GM21447 (cell line): ENCODE measurements at regions not wholly inside any gene's neighbourhood (a gene's known extent, or its start where the extent isn't known, plus 50 kb on each side); places are given as distances from the start of the nearest gene placed in this dataset.
"Not testable (repeated sequence)": the region's sequence is repeated elsewhere in the genome, so short reads cannot be mapped to it uniquely, and the experiment has no call there.

Experiments
- ATAC-seq: cut with Tn5 transposase; IDR thresholded peaks from one replicate; pipeline ENCODE4 v1.9.1; 2021; ENCODE audit not compliant: unreplicated experiment

DNA sequence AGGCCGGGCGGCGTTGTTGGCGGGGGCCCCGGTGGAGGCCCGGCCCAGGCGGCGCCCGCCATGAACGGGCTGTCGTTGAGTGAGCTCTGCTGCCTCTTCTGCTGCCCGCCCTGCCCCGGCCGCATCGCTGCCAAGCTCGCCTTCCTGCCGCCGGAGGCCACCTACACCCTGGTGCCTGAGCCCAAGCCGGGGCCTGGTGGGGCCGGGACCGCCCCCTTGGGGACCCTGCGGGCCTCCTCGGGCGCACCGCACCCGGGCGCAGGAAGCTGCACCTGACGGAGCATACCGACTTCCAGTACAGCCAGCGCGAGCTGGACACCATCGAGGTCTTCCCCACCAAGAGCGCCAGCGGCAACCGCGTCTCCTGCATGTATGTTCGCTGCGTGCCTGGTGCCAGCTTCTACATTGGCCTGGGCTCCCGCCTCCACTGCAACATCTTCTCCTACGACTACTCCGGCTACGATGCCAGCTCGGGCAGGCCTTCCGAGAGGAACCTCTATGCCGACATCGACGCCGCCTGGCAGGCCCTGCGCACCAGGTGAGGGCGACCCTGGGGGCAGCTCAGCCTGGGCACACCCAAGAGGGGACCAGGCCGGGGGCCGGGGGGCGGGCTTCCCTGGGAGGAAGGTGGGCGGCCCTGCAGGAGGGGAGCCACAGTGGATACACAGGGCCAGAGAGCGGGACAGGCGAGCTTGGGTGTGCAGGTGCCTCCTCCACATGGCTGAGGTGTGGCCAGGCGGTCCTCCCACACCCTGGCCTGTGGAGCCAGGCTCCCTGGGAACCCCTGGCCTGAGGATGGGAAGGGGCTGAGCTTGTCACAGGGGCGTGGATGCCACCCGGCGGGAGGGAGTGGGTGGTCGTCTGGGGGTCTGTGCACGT, 201.6 kb downstream of the USP22 start:
- ATAC-seq: not testable (repeated sequence)

DNA sequence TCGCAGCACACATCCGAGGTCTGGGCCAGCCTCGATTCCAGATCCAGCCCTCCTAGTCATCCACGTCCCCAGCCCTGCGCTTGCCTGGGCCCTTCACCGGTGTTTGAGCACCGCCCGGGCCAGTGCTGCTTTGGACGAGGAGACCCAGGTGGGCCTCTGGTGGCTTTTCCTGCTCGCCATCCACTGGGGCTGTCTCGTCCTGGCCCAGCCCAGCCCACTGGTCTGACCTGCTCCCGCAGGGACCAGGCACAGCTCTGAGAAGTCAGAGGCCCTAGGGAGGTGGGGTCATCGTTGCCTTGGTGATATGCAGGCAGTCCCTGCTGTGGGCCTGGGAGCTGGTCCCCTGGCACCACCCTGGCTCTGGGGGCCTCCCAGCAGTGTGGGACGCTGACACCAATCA, 200.8 kb downstream of the USP22 start:
- ATAC-seq: not testable (repeated sequence)

DNA sequence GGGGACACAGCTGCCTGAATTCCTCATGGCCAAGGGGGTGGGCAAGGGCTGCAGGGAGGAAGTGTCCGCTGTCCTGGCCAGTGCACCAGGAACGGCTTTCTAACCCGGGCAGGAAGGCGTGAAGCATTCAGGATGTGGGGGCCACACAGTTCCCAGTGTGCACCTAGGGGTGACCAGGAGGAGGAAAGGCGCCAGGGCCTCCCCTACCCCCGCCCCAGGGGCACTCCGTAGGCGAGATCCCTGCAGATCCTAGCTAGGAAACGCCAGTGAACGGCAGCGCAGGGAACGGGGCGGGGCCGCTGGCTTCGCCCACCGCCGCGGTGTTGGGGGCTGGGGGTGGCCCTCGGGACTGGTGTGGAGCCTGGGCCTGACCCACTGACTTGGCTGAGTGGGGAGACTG, 199.6 kb downstream of the USP22 start:
- not testable (repeated sequence) for ATAC-seq

DNA sequence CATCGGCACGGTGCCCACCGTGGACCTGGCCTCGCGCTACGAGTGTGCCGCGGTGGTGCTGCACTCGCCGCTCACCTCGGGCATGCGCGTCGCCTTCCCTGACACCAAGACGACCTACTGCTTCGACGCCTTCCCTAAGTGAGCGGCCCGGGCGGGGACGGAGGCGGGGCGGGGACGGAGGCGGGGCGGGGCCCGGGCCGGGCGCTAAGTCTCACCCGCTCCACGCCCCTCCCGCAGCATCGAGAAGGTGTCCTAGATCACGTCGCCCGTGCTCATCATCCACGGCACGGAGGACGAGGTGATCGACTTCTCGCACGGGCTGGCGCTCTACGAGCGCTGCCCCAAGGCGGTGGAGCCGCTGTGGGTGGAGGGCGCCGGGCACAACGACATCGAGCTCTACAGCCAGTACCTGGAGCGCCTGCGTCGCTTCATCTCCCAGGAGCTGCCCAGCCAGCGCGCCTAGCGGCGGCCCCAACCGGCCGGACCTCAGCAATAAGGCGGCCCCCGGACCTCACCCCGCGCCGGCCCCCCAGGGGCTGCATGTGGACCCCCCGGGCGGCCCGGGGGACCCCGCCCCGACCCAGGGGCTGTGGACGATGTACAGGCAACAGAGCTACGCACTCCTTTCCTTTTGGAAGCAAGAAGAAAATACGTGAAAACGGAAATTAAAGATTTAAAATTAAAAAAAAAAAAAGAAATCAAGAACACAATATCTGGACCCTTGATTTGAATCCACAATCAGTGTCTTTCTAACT, 198.8 kb downstream of the USP22 start:
- ATAC-seq: not testable (repeated sequence)

DNA sequence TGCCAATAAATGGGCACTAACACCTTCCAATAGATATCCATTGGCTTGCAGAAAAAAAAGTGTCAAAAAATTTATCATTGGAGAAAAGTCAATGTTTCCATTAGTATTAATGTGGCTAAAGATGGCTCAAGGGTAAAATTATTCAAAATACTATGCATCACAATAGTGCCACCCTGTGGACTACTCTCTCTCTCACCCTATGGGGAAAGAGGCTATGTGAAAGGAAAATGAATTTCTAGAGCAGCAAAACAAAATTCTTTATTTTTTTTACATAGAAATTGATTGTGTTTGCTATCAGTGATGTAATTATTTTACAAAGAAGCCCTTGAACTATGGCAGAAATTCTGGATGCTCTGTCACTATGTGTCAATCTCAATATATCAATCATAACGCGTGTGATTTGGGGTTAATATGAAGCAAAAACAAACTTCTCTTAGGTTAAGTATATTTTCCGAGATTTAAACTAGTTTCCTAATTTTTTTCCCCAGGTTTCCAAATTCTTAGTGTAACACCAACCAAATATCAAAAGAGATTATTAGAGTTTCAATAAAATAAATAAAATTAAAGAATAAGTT, 193.9 kb downstream of the USP22 start:
- ATAC-seq: not testable (repeated sequence)

DNA sequence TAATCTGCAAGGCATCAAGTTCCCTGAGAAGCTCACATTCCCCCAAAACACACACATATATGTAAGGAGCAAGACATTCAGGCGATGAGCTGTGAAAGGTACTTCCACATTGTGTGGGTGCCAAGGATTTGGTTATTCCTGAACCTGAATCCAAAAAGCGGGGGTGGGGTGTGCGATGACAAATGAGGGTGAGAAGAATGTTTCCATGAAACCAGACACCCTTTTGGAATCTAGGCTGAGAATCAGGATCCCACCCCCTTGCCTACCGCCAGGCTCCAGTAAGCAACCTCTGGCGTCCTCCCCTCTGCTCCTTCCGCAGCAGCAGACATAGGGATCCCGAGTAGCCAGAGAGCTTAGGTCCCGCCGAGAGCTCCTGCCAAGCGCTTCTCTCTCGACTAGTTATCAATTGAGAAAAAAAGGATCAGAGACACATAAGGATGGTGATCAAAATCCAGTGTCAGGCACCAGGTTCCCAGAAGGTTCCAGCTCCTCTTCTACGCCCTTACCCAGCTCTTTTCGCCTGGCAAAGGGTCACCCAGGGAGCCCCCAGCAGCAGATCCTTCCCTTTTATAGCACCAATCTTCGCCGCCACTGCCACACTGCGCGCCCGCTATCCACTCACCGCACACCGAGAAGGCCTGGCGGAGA, 191.1 kb downstream of the USP22 start:
- ATAC-seq: not testable (repeated sequence)

DNA sequence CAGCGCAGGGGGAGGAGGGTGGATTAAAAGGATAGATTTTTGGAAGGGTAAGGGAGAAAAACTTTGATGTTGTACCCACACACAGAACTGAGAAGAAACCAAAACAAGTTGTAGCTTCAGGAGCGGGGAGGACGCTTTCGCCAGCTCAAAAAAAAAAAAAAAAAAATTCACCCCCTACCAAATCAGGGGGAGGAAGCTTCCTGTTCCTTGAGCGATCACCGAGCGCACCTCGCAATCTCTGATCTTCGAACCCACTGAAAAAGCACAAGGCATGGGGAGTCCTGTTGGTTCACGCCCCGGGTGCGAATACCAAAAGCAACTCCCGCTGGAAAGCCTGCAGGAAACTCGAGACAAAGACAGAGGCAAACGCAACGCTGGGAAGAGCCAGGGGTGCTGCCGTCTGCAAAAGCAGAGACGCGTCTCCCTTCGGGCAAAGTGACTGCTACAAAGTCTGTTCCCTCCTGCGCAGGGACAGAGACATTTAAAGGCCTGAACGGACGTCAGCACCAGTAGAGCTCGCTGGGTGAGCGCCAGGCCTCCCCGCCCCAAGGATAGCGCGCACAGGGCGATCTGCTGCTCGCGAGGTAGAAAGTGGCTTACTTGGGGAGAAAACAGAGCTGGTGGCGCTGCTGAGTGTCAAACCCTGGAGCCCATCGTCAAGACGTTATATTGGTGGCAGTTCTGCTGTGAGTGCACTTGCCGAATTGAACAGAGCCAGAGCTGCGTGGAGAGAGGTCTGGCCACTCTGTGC, 190.4 kb downstream of the USP22 start:
- no peak for ATAC-seq

DNA sequence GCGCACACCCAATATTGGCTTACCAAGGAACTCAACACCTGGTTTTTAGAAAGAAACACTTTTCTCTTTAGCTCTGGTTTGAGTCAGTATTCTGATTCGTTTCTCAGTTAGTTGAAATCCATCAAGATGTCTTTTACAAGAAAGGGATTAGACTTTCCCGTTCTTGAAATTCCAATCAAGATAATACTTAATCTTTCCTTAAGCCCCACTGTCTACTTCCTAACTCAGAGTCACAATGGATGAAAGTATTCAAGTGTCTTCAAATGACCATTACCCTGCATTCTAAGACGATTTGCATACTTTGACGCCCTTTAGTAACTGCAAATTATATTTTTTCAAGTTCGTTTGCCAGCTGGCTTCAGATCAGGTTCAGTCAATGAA, 189.8 kb downstream of the USP22 start:
- ATAC-seq: no peak

DNA sequence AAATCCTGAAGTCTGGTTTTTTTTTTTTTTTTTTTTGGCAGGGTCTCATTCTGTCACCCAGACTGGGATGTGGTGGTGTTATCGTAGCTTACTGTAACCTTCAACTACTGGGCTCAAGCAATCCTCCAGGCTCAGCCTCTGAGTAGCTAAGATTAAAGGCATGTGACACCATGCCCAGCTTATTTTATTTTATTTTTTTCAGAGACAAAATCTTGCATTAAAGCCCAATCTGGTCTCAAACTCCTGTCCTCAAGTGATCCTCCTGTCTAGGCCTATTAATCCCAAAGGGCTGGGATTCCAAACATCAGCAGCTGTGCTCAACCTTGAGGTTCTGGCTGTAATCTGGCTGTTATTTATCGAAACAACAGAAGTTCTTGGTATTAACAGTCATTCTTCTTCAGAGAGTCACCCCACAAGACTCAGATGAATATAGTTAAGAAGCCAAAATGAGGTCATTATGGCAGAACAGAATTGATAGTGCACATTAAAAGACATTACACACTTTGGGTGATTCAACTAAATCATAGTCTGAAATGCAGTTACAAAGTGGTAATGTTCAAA, 186.8 kb downstream of the USP22 start:
- ATAC-seq: not testable (repeated sequence)

DNA sequence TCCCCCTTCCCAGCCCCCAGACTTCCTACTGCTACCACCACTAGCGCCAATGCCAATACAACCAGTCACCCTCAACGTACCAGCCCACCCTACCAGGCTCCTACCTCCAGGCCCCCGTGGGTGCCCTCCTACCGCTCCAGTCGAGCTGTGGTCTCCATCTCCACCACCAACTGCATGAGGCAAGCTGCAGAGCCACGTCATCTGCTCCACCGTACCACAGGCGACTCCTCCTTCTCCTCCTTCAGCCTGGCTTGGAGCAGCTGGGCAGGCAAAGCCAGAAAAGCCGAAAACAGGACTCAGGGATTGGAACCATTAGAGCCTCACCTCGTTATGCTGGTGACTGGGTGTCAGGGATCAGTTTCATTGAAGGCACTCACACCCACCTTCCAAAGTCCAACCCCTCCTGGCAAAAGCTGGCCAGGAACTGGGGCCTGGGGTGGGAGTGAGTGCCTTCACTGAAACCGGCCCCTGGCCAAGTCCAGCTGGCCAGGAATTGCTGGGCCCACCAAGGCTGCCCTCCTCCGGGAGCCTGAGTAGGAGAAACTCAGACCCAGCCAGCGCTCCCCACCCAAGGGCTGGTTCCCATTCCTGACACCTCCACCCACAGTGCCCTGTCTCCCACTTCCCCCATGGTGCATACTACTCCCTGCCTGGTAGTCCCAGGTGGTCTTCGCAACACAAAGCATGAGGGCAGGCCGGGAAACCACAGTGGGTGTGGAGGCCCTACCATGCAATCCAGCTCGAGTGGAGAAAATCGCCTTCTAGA, 176.2 kb downstream of the USP22 start:
- ATAC-seq: not testable (repeated sequence)

DNA sequence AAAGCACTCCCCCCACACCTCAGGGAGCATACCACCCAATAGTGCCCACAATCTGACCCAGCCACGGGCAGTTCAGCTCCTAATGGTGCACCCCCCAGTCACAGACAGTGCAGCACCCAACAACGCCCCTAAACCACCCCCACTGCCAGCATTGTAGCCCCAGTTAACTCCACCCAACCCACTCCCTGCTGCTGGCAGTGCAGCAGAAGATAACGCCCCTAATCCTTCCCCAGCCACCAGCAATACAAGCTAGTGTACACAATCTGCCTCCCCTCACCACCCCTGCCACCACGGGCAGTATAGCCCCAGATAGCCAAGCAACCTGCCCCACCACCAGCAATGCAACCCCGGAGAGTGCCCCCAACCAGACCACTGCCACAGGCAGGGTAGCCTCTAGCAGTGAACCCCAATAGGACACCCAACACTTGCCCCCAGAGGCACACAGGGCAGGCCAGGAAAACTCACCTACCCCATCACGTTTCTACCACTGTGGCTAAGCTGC, 175.3 kb downstream of the USP22 start:
- ATAC-seq: not testable (repeated sequence)

DNA sequence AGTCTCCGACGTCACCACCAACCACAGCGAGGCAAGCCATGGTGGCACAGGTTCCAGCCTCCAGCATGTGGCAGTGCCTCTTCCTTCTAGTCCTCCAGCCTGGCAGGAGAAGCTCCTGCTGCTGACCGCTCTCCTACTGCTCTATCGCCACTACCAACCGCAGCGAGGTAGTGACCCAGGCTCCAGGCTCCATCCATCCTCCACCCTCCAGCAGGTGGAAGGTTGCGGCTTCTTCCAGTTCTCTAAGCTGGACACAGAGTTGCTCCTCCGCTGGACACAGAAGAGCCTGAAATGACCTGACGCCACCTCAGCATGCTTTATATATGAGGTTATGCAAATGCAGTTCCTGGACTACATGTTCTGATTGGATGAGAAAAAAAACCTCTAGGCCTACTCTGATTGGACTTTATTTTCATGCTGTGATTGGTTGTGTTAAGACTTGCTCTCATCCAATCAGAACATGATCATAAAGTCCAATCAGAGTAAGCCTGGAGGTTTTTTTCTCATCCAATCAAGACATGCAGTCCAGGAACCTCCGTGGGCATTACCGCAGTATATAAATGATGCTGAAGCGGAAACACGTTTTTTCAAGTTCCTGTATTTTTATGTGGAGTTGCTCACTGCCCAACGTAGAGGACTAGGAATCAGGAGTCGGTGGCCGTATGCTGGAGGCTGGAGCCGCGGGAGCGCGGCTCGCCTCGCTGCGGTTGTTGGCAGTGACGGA, 174.7 kb downstream of the USP22 start:
- not testable (repeated sequence) for ATAC-seq

DNA sequence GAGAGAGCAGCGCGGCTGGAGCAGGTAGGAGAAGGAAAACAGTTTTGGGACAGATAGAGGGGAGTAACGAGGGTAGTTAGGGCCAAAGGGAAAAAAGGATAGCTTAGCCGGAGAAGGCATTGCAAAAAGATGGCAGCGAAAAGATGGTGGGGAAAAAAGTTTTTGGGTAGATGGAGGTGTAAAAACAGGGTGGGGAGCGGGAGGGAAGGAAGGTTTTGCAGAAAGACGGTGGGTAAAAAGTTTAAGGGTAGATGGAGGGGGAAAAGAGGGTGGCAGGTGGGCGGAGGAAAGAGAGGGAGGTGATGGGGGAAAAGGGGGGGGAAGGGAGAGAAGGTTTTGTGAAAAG, 174.2 kb downstream of the USP22 start:
- not testable (repeated sequence) for ATAC-seq

DNA sequence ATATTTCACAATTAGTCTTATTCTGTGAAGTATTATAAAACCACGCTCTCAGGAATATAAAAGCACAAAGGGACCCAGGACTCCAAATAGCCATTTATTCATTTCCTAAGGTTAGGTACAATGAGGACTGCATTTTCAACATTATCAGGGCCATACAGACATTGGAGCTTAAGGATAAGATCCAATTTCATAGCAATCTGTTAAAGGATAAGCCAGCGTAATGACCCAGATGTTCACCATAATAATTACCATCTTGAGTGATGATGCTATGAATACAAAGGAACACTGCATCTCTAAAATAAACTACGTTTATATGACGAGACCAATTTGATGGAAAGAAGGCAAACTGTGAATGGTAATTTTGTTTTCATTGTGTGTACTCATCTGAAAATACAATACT, 169.6 kb downstream of the USP22 start:
- not testable (repeated sequence) for ATAC-seq

DNA sequence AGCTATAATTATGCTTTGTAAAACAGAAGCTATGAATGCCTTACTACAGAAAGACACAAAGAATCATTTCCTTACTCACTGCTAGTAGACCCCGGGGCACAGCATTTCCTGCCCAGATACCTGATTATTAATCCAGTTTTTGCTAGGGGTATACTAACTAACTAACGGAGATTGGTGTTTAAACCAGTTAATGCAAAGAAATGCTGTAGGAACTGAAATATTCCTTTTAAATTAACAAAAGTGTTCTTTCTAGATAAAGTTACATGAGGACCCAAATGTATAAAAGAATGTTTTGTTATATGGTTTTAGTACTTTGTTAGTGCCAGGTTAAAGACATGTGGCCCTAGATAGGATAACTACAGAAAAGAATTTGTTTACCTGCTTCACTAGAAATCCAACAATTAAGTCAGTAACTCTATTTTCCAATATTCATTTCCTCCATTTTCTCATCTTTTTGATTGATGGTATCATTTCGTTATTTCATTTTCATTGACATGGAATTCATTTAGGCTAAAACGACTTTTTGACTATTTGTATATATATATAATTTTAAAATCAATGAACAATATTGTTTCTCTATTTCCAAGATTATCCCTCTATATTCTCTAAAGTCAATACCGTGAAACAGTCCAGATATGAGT, 169.0 kb downstream of the USP22 start:
- ATAC-seq: not testable (repeated sequence)

DNA sequence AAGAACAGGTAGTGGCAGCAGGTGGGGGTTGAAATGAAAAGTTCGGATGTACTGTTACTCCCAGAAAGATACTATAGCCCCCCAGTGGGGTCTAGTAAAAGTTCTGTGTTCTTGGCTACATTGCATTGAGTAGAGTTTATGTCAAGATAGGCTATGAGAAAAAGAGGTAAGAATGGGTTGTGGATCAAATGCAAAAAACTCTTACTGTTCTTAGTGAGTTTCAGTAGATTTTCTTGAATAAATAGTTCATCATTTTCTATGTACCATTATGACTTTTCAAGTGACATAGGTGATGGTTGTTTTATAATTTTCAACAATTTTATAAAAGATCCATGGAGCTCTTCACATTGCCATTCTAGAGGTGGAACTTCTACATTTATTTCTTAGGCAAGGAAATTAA, 165.4 kb downstream of the USP22 start:
- ATAC-seq: not testable (repeated sequence)

DNA sequence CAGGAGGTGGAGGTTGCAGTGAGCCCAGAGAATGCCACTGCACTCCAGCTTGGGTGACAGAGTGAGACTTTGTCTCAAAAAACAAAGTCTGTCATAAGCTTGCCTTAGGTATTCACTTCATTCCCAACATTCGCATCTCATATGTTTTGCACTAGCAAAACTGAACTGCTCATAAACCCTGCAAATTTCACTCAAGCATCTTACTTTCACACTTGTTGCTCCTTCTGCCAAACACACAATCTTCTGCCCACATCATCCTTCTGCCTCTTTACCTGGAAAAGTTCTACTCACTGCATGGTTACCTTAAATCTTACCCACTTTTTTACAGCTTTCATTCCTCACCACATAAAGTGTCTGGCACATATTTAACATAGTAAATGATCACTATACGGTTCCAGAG, 152.5 kb downstream of the USP22 start:
- no peak for ATAC-seq

DNA sequence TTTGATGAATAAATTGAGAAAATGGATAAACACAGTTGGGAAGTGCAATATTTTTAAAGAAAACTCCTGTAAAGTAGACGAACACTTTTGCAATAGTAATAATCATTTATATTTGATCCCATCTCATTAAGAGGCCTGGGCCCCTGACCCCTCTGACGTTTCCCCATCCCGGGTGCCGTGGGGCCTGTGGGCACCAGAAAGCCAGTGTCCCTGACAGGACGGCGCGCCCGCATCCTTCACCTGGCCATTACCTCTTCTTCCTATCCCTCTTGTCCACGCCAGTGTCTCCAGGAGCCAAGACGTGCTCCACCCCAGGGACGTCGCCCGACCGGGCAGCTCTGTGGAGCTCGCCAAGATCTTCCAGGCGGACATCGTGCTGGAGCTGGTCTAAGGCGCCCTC, 147.4 kb downstream of the USP22 start:
- ATAC-seq: not testable (repeated sequence)
